Endothelial cell of umbilical vein (primary cell): ENCODE measurements at regions not wholly inside any gene's neighbourhood (a gene's known extent, or its start where the extent isn't known, plus 50 kb on each side); places are given as distances from the start of the nearest gene placed in this dataset.

ENCODE experiments used
- BruUV-seq: library from RNA; stranded (reverse); fragments of 400-500 nt; replicated peaks from 2 replicates; lab custom pipeline; 2021; lab: Mats Ljungman, UMichigan
- CTCF ChIA-PET: fragments of 300-600, 350-600 bp; sonication (Branson Sonifier 250); formaldehyde crosslinking; loops from one replicate; lab custom pipeline; 2021; ENCODE audit warnings: antibody characterized with exemption, inconsistent platforms; lab: Charles Lee
- POLR2A ChIA-PET: fragments of 300-600, 350-600 bp; sonication (Branson Sonifier 250); formaldehyde crosslinking; loops from one replicate; lab custom pipeline; 2021; ENCODE audit warnings: antibody characterized with exemption, inconsistent platforms; lab: Charles Lee
- DNase-seq: peaks from one replicate; pipeline ENCODE4 v3.0.0-alpha.2; 2011; ENCODE audit warnings: low read depth, low spot score
- FAIRE-seq: peaks from 2 replicates; lab custom pipeline; 2011; peaks lifted over from hg19 to GRCh38; lab: Jason Lieb, UNC
- H2AFZ ChIP-seq: 2 replicates; pipeline ENCODE4 v1.6.0; 2012; ENCODE audit warnings: low read depth, low read length, control low read depth, inconsistent platforms
- H3K27ac ChIP-seq: 2 replicates; pipeline ENCODE4 v1.5.1; 2011; ENCODE audit warnings: low read depth, mild to moderate bottlenecking, control low read depth, low read length, moderate library complexity; ENCODE audit not compliant: insufficient read depth
- H3K27me3 ChIP-seq, 2 experiments: 2 replicates each; pipeline versions ENCODE4 v1.6.0 to v1.6.1; 2011; ENCODE audit warnings: low read length in 2 of 2, mixed read lengths in 1 of 2; ENCODE audit not compliant: control insufficient read depth in 2 of 2, insufficient read depth in 2 of 2
- H3K36me3 ChIP-seq, 2 experiments: 2 replicates in 1 of 2; 3 replicates in 1 of 2; pipeline ENCODE4 v1.5.1; 2011; ENCODE audit warnings: low read length in 2 of 2, mild to moderate bottlenecking in 1 of 2, moderate library complexity in 1 of 2; ENCODE audit not compliant: control insufficient read depth in 2 of 2, insufficient read depth in 2 of 2; ENCODE audit errors: extremely low read depth in 1 of 2
- H3K4me1 ChIP-seq: 3 replicates; pipeline ENCODE4 v1.5.1; 2011; ENCODE audit warnings: mild to moderate bottlenecking, low read length; ENCODE audit not compliant: control insufficient read depth, insufficient read depth; ENCODE audit errors: extremely low read depth
- H3K4me2 ChIP-seq: 2 replicates; pipeline ENCODE4 v1.6.1; 2011; ENCODE audit warnings: low read length, control low read depth, mixed read lengths; ENCODE audit not compliant: insufficient read depth
- H3K4me3 ChIP-seq, 3 experiments: fragments of 200-600 bp in 1 of 3; sonication (generic), shearing (Covaris generic) in 1 of 3; replicated peaks in 1 of 3; 2 replicates each; pipeline ENCODE4 v1.5.1; 2011 to 2016; ENCODE audit warnings: control low read depth in 3 of 3, low read length in 3 of 3, mild to moderate bottlenecking in 2 of 3, inconsistent platforms in 1 of 3, low read depth in 1 of 3, moderate library complexity in 1 of 3; ENCODE audit not compliant: insufficient read depth in 1 of 3
- H3K79me2 ChIP-seq: 2 replicates; pipeline ENCODE4 v1.6.0; 2012; ENCODE audit warnings: low read length, inconsistent platforms; ENCODE audit not compliant: control insufficient read depth, insufficient read depth
- H3K9ac ChIP-seq: replicated peaks from 2 replicates; pipeline ENCODE3; 2011; ENCODE audit warnings: low read length, control low read depth; ENCODE audit not compliant: insufficient read depth; ENCODE audit errors: extremely low read depth
- H3K9me1 ChIP-seq: replicated peaks from 3 replicates; pipeline ENCODE4 v1.6.0; 2011; ENCODE audit warnings: mild to moderate bottlenecking, low read length; ENCODE audit not compliant: control insufficient read depth, insufficient read depth; ENCODE audit errors: extremely low read depth
- H3K9me3 ChIP-seq: replicated peaks from 2 replicates; pipeline ENCODE4 v1.5.1; 2012; ENCODE audit warnings: low read length, inconsistent platforms; ENCODE audit not compliant: control insufficient read depth, insufficient read depth
- H4K20me1 ChIP-seq: replicated peaks from 2 replicates; pipeline ENCODE3; 2011; ENCODE audit warnings: mild to moderate bottlenecking, low read length; ENCODE audit not compliant: control insufficient read depth, insufficient read depth; ENCODE audit errors: extremely low read depth
- CTCF ChIP-seq, 2 donors: IDR thresholded peaks; 1 replicate in 1 of 2; 2 replicates in 1 of 2; pipeline ENCODE4 v1.5.1; 2011; ENCODE audit warnings: low read length in 2 of 2, mild to moderate bottlenecking in 2 of 2, moderate library complexity in 2 of 2, control low read depth in 1 of 2, inconsistent platforms in 1 of 2, low read depth in 1 of 2; ENCODE audit not compliant: insufficient read depth in 1 of 2; ENCODE audit errors: extremely low read depth in 1 of 2
- EZH2 ChIP-seq: IDR thresholded peaks from 2 replicates; pipeline ENCODE4 v1.6.1; 2012; ENCODE audit warnings: borderline replicate concordance, low read depth, mild to moderate bottlenecking, moderate library complexity, low read length, inconsistent platforms; ENCODE audit not compliant: severe bottlenecking
- FOS ChIP-seq: IDR thresholded peaks from 2 replicates; pipeline ENCODE4 v1.6.1; 2011; ENCODE audit warnings: mild to moderate bottlenecking, low read length, moderate library complexity, borderline replicate concordance; ENCODE audit not compliant: insufficient read depth
- GATA2 ChIP-seq: IDR thresholded peaks from 2 replicates; pipeline ENCODE4 v1.7.0; 2011; ENCODE audit warnings: low read depth, mild to moderate bottlenecking, moderate library complexity, mixed read lengths, low read length; ENCODE audit not compliant: insufficient read length, insufficient read depth
- JUN ChIP-seq: IDR thresholded peaks from 2 replicates; pipeline ENCODE4 v1.6.1; 2011; ENCODE audit warnings: borderline replicate concordance, low read depth; ENCODE audit not compliant: insufficient read length, insufficient read depth
- MAX ChIP-seq: IDR thresholded peaks from 2 replicates; pipeline ENCODE4 v1.6.1; 2011; ENCODE audit not compliant: insufficient read depth, insufficient read length
- MYC ChIP-seq: IDR thresholded peaks from one replicate; pipeline ENCODE4 v1.6.1; 2011; ENCODE audit warnings: mild to moderate bottlenecking, low read depth, low read length
- POLR2A ChIP-seq: IDR thresholded peaks from 2 replicates; pipeline ENCODE4 v1.6.1; 2012; ENCODE audit warnings: low read depth, mild to moderate bottlenecking, control low read depth, low read length
- POLR2AphosphoS5 ChIP-seq: IDR thresholded peaks from 2 replicates; pipeline ENCODE4 v1.6.1; 2012; ENCODE audit warnings: low read depth, mild to moderate bottlenecking, control low read depth, low read length, moderate library complexity; ENCODE audit not compliant: insufficient read depth
- dilution Hi-C: fragments of 300-500 bp; cut with MboI; formaldehyde crosslinking; loops from one replicate; pipeline ENCODE4 v1.15.0; 2019; ENCODE audit warnings: low sequenced_read_pairs; ENCODE audit not compliant: extremely low pct_ligation_motif_present
- intact Hi-C: fragments of 100-400 bp; cut with micrococcal nuclease; formaldehyde crosslinking; loops from one replicate; pipeline ENCODE4 v1.10.0; 2022

GRCh38 chr7:138304071-138304320, 156.1 kb upstream of the TRIM24 start:
- intact Hi-C loops: no loop called here
- H3K27me3 ChIP-seq: no peaks in the 10 kb centered on the region
- DNase-seq: no peak
- ChIA-PET CTCF (interaction anchor here (0.6 kb wide), 1 partner anchor 1444 kb away, joined by 3 read pairs; no protein-coding TSS in a partner anchor), POLR2A (interaction anchor here (0.6 kb wide), 1 partner anchor 124 kb away, joined by 4 read pairs; no protein-coding TSS in a partner anchor)
- H3K4me3 ChIP-seq: no peak overlapping the region
- no peak overlapping the region for H3K9ac ChIP-seq
- no peaks in the 10 kb centered on the region for H3K9me1 ChIP-seq
- H3K27ac ChIP-seq: no peak overlapping the region
- dilution Hi-C loops: no loop called here
- FAIRE-seq: no peak
- H3K4me1 ChIP-seq: no peaks in the 10 kb centered on the region
- H3K36me3 ChIP-seq: no peaks in the 10 kb centered on the region
- no peak for TF ChIP-seq JUN
- no peak for TF ChIP-seq CTCF (IDR thresholded peaks at IDR 0.05; ENCODE audit: extremely low read depth in 1 of 2, insufficient read depth in 1 of 2, low read depth in 1 of 2, low read length in 2 of 2)
- no peak for TF ChIP-seq MYC
- no peak for TF ChIP-seq FOS
- no peak for TF ChIP-seq POLR2A
- no peak for TF ChIP-seq MAX
- no peak for TF ChIP-seq POLR2AphosphoS5
- no peak for TF ChIP-seq GATA2
- no peak for TF ChIP-seq EZH2
- H2AFZ ChIP-seq: no peak overlapping the region
- no peaks in the 10 kb centered on the region for H3K9me3 ChIP-seq
- no peaks in the 10 kb centered on the region for H4K20me1 ChIP-seq
- H3K79me2 ChIP-seq: no peaks in the 10 kb centered on the region
- BruUV-seq: no TSS peak
- H3K4me2 ChIP-seq: no peak overlapping the region
